Endothelial cell (in vitro differentiated cells): ENCODE measurements at regions not wholly inside any gene's neighbourhood (a gene's known extent, or its start where the extent isn't known, plus 50 kb on each side); places are given as distances from the start of the nearest gene placed in this dataset.

Experiments
- DNase-seq: peaks from one replicate; pipeline ENCODE4 v3.0.0; 2021; ENCODE audit warnings: low spot score
- H3K27ac Mint-ChIP-seq: one replicate; pipeline ENCODE4 v1.8.0; 2021; ENCODE audit warnings: mixed read lengths, inconsistent platforms; ENCODE audit not compliant: unreplicated experiment
- H3K27me3 Mint-ChIP-seq: one replicate; pipeline ENCODE4 v1.8.0; 2021; ENCODE audit warnings: mild to moderate bottlenecking, moderate library complexity, mixed read lengths, inconsistent platforms; ENCODE audit not compliant: unreplicated experiment
- H3K36me3 Mint-ChIP-seq: one replicate; pipeline ENCODE4 v1.8.0; 2021; ENCODE audit warnings: mild to moderate bottlenecking, low read depth, mixed read lengths, inconsistent platforms; ENCODE audit not compliant: unreplicated experiment
- H3K4me1 Mint-ChIP-seq: one replicate; pipeline ENCODE4 v1.8.0; 2021; ENCODE audit warnings: mild to moderate bottlenecking, mixed read lengths, inconsistent platforms; ENCODE audit not compliant: unreplicated experiment
- H3K4me3 Mint-ChIP-seq: one replicate; pipeline ENCODE4 v1.8.0; 2021; ENCODE audit warnings: mild to moderate bottlenecking, mixed read lengths, inconsistent platforms; ENCODE audit not compliant: unreplicated experiment
- H3K9me3 Mint-ChIP-seq: one replicate; pipeline ENCODE4 v1.8.0; 2021; ENCODE audit warnings: mixed read lengths, inconsistent platforms; ENCODE audit not compliant: unreplicated experiment
- CTCF ChIP-seq: fragments of 200-600 bp; sonication (generic); IDR thresholded peaks from one replicate; pipeline ENCODE4 v1.5.0; 2021; ENCODE audit warnings: antibody characterized with exemption; ENCODE audit not compliant: unreplicated experiment

- H3K27ac Mint-ChIP-seq: no peak overlapping the region
- H3K4me3 Mint-ChIP-seq: no peak overlapping the region
These were observed 53.1 kb upstream of the GRIN3A start for GRCh38 chr9:101791533-101791932.

More at GRCh38 chr9:101791533-101791932, 53.1 kb upstream of the GRIN3A start:
- Mint-ChIP-seq H3K27me3 (no peaks in the 10 kb centered on the region), H3K36me3 (no peaks in the 10 kb centered on the region), H3K9me3 (no peaks in the 10 kb centered on the region), H3K4me1 (peaks cover under 1% of the 10 kb centered on the region)
- TF ChIP-seq CTCF: no peak
- DNase-seq: no peak
